HUDEP-2 (cell line): ENCODE measurements at regions not wholly inside any gene's neighbourhood (a gene's known extent, or its start where the extent isn't known, plus 50 kb on each side); places are given as distances from the start of the nearest gene placed in this dataset.

Experiments used
- DNase-seq, 76 experiments: peaks; one replicate each; lab custom pipeline; 2025; ENCODE audit not compliant: unreplicated experiment in 76 of 76; lab: John Stamatoyannopoulos, UW

GRCh38 chr1:38273196-38273804 lies 226.7 kb upstream of the POU3F1 start:
- no peak for DNase-seq

GRCh38 chr1:38272515-38272914 lies 225.9 kb upstream of the POU3F1 start:
- no peak for DNase-seq

- no peak for DNase-seq
These were observed 224.4 kb upstream of the POU3F1 start for GRCh38 chr1:38270849-38271633.

DNA sequence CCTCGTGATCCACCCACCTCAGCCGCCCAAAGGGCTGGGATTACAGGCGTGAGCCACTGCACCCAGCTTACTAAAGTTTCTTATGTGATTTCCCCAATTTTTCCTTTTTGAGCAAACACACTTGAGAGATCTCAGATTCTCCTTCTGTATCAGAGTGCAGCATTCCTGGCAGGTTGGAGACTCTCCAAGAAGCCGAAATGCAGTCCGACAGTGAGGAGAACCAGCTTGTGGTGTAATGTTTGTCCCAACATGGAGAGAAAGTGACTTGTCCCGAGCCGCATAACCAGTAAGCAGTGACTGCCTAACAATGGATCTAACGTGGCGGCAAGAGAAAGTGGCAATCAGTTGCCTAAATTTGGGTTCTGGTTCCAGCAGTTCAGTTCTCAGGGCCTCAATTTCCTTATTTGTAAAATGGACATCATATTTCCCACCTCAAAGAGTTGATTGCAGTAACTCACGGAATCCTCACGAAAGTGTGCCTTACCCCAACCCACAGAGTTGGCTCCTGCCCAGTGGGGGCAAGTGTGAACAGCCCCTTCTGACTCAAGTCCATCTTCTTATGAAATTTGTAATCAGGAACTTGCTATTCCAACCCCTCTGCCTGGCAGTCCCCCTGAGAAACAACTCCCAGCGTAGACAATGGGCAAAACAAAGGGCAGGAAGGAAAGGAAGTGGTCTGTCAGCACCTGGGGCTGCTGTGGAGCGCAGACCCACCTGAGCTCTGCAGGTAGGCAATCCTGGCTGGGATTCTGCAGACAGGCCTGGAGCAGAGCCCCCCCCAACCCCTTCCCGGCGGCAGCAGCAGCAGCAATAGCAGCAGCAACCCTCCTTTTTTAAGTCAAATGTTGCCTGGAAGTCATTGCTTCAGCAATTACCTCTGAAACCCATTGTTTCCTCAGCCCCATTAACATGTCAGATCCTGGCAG lies 223.6 kb upstream of the POU3F1 start:
- no peak for DNase-seq

DNA sequence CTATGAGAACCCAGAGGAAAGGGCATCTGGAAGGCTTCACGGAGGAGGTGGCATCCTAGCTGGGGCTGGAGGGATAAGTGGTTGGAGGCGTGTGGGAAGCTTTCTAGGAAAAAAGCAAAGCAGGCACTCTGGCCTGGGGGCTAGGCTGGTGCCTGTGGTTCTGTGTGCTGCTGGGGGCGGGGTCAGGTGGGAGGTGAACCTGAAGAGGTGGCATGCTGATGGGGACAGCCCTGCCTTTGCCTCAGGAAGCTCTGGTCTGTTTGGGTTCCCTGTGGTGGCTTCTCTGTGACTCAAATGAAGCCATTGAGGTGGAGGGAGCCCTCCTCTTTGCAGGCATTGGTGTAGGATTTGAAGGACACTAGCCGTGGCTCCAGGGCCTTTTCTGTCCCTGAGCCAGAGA lies 221.6 kb upstream of the POU3F1 start:
- no peak for DNase-seq

- DNase-seq, result no peak
These were observed 220.7 kb upstream of the POU3F1 start for GRCh38 chr1:38267037-38268036.

DNA sequence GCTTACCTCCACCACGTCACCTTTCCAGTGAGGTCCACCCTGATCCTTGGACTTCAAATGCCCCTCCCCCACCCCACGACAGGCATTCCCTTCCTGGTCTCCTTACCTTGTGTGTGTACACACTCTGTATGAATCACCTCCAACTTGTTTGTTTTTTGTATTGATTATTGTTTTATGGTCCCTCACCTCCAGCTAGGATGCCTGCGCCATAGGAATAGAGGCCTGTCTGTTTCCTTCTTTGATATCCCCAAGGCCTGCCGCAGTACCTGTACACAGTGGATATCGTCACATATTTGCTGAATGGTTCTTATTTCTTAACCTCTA lies 219.6 kb upstream of the POU3F1 start:
- DNase-seq, result no peak

- DNase-seq, result no peak
These were observed 219.0 kb upstream of the POU3F1 start for GRCh38 chr1:38265293-38266196.

GRCh38 chr1:38263438-38263837 lies 216.8 kb upstream of the POU3F1 start:
- DNase-seq, result no peak

DNA sequence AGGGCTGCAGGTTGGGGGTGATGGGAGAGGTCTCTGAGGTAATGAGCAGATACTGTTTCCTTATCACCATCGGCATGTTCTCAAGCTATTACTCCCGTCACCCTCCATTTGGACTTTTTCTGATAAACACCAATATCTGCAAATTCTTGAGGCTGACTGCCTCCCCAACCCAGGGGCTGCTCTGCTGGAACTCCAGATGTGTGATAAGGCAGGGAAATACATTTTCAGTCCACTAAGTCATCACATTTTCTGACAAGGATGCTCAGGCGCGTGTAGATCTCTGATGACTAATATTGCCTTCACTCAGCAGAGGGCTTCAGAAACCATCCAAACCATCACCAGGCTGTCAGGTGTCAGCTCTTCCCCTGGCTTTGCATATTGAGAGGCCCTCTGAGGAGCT lies 215.0 kb upstream of the POU3F1 start:
- no peak for DNase-seq

DNA sequence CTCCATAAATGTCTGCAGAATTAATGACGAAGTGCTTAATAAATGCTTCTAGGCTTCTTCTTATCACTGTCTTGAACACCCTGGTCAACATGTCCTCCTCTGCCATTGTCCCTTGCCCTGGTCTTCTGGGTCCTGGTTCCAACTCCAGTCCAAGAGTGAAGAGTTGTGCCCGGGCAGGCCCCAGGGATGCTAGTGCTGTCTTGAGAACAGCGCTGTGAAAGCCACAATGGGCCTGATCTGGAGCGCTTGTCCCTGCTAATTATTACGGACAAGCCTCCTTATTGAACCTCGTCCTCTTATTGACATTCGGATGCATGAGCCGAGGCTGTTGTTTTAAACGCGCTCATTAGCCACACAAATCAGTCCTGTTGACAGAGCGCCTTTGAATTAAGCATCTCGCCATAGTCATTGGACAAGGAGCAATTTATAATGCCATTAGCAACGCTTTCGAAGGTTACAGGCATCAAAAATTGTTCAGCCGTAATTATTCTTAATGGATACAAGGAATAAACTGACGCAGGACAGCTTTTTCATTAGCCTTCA lies 211.6 kb upstream of the POU3F1 start:
- DNase-seq, result no peak

DNA sequence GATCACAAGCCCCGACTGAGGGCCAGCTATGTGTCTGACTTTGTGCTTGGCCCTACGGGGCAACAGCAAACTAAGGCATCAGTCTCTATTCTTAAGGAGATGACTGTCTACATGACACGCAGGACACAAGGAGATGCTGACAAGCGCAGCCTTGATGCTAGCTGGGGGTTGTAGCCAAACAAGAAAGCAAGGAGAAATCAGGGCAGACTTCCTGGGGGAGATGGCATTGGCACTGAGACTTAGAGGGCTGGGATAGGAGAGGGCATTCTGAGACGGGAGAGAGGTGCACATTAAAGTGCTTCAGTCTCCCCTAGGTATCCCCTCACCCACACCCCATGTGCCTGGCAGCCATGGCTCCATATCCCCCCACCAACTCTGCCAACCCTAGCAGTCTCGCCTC lies 210.8 kb upstream of the POU3F1 start:
- DNase-seq, result no peak

GRCh38 chr1:38256072-38256471 lies 209.5 kb upstream of the POU3F1 start:
- no peak for DNase-seq

DNA sequence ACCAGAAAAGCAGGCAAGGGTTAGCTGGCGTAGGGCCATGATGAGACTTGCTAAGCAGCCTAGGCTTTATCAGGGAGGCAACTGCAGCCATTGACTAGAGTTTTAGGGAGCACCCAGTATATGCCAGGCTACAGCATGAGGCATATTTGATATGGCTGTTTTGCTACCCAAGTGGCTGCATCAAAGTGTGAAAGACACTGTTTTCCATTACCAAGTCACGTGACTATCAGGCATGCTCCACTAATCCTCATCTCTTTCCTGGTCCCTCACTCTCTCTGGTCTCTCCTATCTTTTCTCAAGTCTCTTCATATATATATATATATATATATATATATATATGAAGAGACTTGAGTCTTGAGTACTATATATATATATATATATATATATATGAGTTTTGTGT lies 206.7 kb upstream of the POU3F1 start:
- no peak for DNase-seq

GRCh38 chr1:38250356-38250755 lies 203.8 kb upstream of the POU3F1 start:
- no peak for DNase-seq

GRCh38 chr1:38249001-38249400 lies 202.4 kb upstream of the POU3F1 start:
- DNase-seq, result no peak

GRCh38 chr1:38246955-38247952 lies 200.7 kb upstream of the POU3F1 start:
- DNase-seq, result no peak
